Activated CD8-positive, alpha-beta memory T cell treated with anti-CD3 and anti-CD28 coated beads, Interleukin-2, amount 50 U/mL, for 48 hours (primary cell): ENCODE measurements at regions not wholly inside any gene's neighbourhood (a gene's known extent, or its start where the extent isn't known, plus 50 kb on each side); places are given as distances from the start of the nearest gene placed in this dataset.
A peak's percentile ranks its signal among the peaks of the same experiment; 100 is the strongest.
"Not testable (repeated sequence)": the region's sequence is repeated elsewhere in the genome, so short reads cannot be mapped to it uniquely, and the experiment has no call there.

ENCODE experiments used
- DNase-seq: peaks from one replicate; pipeline ENCODE4 v3.0.0-alpha.2; 2020

GRCh38 chr16:62386411-62386810 lies 350.2 kb upstream of the CDH8 start:
- no peak for DNase-seq

- DNase-seq = no peak
Measured at GRCh38 chr16:62383941-62384340, 347.7 kb upstream of the CDH8 start.

DNA sequence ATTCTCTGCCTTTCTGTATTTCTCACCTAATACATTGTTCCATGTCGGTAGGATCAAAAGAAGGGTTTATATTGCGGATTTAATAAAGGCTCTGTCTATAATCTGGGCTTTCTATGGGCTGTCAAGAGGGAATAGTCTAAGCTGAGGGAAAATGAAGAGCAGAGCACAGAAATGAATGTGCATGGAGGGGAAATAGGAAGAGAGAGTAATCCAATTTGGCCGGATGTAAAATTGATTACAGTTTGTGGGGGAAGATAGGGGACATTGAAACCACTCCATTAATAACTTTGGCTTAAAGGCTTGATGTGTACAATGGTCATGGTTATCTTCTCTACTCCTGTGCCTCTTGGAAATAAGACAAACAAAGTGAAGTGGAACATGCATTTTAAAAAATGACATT lies 334.2 kb upstream of the CDH8 start:
- no peak for DNase-seq

DNA sequence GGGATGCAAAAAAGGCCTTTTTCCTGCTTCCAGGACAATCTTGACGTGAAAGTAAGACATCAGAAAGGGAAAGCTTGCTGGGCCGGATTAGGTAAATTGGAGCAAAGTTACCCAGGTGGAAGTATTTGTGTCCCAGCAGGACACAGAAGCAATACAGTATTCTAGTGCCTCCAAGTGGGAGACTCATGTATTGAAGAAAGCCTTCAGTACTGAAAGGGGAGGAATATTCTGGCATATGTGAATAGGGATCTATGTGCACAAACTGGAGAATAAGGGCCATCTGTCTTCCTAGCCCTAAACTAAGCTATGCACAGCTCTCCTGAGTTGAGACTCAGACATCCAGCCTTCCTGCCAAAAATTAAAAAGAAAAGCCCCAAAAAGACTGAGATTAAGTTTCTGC lies 327.3 kb upstream of the CDH8 start:
- DNase-seq = no peak

DNA sequence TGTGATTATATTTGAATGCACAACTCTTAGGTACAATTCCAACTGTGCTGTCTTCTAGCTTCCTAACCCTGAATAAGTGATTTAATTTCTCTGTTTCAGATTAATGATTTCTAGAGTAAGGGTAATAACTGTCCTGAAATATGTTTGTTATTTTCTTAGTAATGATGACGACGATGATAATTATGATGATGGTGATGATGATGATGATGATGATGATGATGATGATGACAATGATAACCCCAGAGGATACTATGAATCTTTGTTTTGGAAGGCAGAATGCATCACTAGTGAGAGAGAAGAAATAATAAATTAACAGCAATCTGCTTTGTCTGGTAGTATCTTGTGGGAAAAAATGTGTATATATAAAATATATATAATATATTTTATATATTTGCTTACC lies 317.1 kb upstream of the CDH8 start:
- no peak for DNase-seq

DNA sequence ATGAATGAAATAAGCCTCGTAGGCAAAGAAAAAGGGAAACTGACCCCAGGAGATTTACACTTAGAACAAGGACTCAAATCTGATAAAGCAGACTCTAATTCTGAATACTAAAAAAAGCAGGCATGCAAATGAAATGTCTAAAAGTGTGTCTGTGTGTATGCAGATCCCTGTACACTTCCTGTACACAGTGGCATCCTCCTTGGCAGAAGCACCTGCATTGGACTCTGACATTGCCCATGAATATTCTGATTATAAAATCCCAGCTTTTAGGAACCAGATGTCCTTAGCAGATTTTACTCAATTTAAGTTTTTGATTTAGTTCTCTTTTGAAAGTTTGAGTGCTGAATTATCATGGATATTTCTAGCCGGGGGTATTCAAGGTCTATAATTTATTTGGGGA lies 306.0 kb upstream of the CDH8 start:
- no peak for DNase-seq

DNA sequence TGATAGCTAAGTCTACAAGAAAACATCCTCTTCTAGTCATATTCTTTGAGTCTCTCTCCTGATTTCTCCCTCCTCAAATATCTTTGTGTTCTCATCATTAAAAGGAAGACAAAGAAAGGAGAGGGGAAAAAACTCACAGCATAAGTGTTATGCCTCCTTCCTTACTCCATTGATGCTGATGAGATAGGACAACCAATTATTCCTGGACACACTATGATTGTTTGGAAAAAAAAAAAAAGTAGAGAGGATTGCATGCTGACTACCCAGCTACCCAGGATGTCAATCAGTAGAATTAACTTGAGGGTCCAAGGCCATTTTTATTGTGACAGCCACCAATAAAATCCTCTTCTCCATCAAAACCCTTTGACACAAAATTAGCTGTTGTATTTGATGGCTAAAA lies 299.1 kb upstream of the CDH8 start:
- no peak for DNase-seq

DNA sequence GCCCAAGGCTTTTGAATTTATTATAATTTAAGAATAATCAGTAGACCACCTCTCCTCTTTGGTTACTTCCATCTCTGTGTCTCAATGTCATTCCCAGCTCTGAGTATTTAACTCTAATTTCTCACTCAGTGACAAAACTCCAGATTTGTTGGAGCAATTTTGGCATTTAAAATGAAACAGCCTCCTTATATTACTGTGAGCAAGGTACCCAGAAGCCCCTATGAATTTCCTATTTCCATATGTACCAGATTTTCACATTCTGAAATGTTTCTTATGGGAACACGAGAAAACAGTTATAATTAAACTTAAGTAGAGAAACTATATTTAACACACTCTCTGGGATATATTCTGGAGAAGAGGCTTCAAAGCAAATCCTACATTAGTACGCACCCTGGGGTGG lies 285.4 kb upstream of the CDH8 start:
- DNase-seq = no peak

GRCh38 chr16:62298600-62298999 lies 262.4 kb upstream of the CDH8 start:
- DNase-seq = no peak

DNA sequence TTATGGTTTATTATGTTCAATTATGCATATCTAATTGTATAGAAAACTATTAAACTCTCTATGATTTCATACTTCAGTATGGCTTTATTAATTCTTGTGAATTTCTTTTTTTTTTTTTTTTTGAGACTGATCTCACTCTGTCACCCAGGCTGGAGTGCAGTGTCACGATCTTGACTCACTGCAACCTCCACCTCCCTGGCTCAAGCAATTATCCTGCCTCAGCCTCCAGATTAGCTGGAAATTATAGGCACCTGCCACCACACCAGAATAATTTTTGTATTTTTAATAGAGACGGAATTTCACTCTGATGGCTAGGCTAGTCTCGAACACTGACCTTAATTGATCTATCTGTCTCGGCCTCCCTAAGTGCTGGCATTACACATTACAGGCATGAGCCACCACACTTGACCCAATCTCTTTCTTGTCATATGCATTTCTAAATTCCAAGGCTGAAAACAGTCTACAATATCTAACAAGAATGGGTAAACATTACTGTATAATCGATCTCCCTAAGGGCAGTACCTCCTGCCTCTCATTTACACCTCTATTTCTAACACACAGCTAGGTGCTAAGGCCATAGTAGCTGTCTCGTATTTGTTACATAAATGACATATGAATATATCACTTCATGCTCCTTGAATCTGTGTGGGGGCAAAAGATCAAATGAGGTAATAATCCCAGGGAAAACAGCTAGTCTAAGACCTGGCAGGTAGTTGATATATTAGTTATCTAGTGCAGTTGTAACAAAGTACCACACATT lies 258.2 kb upstream of the CDH8 start:
- DNase-seq = no peak

- DNase-seq = no peak
Measured at GRCh38 chr16:62288990-62289629, 252.9 kb upstream of the CDH8 start.

DNA sequence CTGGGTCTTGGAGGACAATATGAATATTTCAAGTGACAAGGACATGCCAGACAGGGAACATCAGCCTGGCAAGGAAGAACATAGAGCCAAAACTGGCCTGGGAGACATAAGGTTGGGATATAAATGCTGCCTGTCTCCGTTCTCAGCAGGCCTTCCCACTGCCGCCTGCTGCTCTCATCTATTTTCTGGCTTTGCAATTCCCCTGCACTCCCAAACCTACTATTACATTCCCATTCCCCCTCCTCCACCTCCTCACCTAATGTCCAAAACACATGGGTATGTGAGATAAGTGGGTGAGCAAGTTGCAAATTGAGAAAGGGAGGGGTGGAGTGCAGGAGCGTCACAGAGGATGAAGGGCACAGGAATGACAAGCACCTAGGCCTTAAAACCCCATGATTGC lies 244.3 kb upstream of the CDH8 start:
- DNase-seq = no peak

DNA sequence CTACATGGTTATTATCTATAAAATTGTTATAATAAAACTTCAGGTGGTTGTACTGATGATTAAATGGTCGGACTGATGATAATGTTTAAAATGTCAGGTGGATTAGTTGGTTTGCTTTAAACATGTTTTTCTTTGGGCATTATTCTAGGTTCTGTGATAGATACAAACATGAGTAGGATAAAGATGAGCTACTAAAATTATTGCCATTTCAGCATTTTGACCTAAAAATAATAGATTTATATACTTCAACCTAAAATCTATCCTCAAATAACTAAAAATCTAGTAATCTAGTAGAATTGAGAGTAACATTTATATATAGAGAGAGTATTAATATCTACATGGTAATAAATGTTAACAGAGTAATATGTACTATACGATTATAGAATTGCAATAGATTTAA lies 241.7 kb upstream of the CDH8 start:
- no peak for DNase-seq

- no peak for DNase-seq
Measured at GRCh38 chr16:62276637-62277036, 240.4 kb upstream of the CDH8 start.

DNA sequence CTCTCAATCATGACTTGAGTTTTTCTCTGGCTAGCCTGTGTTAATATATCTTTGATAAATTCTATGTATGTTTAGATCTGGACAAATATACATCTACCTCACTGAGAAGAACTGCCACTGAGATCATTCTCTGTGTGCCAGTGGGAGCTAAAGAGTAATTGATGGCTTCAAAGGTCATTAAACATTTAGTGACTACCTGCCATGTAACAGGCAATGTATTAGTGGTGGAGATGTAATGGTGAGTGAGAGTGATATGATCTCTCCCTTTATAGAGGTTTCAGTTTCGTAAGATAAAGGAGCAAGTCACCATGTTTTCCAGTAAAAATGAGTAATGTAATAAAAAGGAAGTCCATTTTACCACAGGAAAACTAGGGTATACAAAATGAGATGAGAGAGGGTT lies 235.8 kb upstream of the CDH8 start:
- no peak for DNase-seq

DNA sequence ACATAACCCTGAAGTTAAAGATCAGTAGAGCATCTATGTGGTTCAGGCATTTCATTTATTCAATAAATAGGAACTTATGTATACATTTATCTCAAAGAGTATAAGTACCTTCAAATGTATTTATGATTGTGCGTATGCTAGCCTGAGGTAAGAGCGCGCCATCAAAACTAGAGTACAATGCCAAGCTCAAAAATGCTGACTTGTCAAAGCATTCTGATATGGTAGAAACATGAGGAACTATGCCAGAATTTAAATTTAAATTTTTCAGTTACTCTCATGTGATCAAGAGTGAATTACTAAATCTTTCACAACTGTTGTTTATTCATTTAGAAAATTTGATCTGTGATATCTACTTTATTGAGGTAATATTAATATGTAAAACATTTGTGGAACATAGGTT lies 225.5 kb upstream of the CDH8 start:
- DNase-seq = no peak

DNA sequence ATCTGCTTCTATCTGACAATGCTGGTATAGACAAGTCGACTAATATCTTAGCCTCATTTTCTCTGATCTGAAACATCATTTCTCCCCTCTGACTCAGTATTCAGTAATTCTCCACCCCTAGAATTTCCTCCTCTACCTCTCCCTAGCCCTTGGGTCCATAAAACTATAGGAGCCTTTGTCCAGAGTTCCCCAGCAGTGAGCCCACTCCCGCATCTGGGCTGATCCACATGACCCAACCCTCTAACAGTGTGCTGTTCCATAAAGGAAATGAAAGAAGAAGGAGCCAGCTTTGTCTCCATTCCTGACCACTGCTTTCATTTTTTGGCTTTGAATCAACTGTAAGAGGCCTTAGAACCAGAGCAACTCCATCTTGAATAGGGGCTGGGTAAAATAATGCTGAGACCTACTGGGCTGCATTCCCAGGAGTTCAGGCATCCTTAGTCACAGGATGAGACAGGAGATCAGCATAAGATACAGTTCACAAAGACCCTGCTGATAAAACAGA lies 222.7 kb upstream of the CDH8 start:
- not testable (repeated sequence) for DNase-seq

DNA sequence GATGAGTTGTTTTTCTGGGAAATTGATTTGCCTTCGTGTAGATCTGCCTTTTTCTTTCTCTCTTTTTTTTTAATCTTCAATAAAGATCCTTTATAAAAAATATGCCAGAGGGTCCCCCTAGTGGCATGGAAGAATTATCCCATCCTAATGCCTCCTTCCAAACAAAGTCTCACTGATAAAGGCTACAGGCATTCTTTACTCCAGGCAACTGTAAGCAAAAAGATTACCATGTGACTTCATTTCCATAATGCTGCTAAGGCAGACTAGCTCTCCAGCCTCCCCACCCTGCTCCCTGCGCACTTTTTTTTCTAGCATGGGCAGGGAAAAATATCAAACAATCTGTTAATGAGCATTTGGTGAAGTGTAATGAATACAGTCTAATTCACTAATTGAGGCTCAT lies 220.2 kb upstream of the CDH8 start:
- DNase-seq = no peak

DNA sequence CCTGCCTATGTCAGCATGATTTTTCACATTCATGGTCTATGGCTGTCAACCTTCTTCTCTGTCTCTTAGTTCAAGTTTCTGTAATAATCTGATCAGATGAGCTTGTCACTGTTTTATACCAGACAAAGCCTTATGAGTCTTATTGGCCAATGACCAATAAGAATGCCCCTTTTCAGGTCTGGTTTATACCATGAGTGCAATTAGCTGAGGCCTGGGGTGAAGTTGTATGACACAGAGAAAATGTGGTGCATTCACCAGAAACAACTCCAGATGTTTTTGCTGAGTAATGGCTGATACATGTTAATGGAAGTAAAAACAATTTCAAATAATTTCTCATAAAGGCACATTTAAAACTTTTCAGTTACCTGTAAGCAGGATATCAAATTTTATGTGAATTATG lies 218.6 kb upstream of the CDH8 start:
- no peak for DNase-seq

DNA sequence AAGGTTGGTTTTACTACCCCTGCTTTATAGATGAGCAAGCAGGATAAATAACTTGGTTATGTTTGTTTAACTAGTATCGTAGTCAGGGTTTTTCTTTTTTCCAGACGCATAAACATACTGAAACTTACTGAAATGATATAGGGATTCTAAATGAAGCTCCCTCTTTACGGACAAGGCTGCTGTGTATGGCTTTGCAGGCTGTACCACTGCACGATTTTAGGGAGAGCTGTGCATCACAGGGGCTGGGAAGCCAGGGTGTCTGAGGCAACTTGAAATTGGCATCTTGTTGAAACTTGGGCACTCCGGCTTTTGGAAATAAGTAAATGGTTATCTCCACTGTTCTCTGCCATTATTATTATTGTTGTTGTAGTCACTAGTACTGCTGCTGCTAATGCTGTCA lies 218.1 kb upstream of the CDH8 start:
- no peak for DNase-seq

DNA sequence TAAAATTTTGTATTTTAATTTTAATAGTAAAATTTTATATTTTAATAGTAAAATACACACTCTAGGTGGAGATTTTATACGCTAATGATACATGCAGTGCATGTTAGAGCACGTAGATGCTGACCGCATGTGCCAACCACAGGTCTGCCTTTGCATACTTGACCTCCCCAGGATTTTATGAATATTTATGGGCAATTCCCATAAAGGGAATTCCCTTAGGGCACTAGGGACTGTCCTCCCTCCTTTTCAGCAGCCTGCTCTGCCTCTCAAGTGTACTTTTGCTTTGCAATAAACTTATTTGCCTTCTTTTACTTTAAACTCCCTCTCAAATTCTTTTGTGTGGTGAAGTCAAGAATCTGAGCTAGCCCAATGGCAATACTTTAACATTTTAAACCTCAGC lies 217.7 kb upstream of the CDH8 start:
- DNase-seq = no peak

DNA sequence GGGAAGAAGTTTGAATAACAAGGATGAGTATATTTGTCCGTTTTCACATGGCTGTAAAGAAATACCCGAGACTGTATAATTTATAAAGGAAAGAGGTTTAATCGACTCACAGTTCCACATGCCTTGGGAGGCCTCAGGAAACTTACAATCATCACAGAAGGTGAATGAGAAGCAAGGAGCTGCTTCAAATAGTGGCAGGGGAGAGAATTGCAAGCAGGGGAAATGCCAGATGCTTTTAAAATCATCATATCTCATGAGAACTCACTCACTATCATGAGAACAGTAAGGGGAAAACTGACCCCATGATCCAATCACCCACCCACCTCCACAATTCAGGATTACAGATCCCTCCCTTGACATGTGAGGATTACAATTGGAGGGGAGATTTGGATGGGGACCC lies 212.8 kb upstream of the CDH8 start:
- DNase-seq = no peak

DNA sequence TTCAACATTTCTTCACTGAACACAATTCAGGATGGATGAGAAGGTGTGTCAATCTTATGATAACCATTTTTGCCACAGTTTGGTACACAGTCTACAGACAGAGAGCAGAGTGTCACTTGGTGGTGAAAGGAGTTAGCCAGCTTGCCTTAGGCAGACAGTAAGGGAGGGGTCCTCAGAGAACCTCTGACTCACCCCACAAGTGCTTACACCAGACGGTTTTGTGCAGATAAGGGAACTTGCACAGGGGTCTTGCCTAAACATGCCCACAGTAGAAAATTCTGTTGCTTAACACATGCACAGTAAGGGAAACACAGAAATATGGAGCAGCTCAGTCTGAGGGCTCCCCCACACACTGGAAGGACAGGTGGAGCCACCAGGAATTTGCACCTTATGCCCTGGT lies 204.5 kb upstream of the CDH8 start:
- DNase-seq = no peak

DNA sequence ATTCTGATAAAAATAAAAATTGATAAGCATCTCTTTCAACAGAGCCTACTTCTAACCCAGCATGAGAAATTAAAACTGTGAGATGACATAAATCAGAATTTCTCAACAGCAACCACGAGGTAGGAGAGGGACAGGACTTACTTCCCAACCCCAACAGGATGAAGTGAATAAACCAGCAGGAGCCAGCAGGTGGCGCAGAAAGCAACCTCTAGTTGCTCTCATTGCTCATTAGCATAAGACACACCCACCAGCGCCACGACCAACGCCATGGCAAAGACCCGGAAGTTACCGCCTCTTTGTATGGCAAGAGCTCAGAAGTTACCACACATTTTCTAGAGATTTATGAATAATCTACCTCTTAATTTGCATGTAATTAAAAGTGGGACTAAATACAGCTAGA lies 189.4 kb upstream of the CDH8 start:
- DNase-seq = peak; percentile 54

DNA sequence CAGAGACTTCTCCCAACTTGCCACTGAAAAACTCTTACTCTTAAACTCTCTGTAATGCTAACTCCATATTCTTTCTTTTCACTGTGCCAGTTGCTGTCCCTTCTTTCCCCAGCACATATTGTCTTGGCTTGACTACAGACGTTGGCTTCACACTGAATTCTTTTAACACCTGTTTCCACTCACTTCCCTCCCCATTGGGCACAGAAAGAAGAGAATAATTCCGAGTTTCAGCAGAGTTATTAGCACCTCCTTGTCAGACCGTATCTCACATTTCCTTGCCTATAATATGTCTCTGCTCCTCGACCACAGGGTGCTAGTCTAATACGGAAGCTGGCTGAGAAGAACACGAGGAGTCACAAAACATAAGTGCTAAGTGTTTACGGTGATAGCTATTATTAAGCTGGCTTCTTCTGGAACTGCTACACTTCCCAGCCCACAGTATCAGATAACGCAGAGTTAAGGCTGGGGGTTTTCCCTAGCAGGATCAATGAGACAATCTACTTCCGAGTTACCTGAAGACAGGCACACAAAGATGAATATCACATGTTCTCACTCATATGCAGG lies 188.5 kb upstream of the CDH8 start:
- no peak for DNase-seq
